ENCODE measurements at regions not wholly inside any gene's neighbourhood (a gene's known extent, or its start where the extent isn't known, plus 50 kb on each side); places are given as distances from the start of the nearest gene placed in this dataset.

GRCh38 chr2:15049096-15049993 lies 416.8 kb downstream of the LRATD1 start:
- no peak for DNase-seq (ENCODE audit: insufficient read length, low spot score)
- FAIRE-seq: no peak
- TF ChIP-seq POLR2A (IDR thresholded peaks at IDR 0.05; ENCODE audit: low read depth, low read length): no peak

DNA sequence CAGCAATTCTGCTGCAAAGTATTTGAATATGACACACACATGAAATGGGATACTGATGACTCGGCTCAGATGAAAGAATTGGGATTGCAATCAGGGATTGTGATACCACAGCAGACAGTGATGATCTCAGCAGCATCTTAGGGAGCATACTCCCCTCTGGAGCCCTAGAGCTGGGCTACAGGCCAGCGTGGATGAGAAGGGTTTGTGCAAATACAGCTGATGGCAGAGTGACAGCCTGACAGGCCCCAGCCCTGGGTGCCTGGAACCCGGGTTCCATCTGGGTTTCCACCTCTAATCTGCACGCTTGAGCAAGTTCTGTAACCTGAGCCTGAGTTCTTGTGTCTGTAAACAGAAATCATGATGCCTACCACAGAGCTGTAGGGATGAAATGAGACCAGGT lies 418.0 kb downstream of the LRATD1 start:
- no peak for FAIRE-seq
- TF ChIP-seq POLR2A (IDR thresholded peaks at IDR 0.05; ENCODE audit: low read depth, low read length): no peak
- DNase-seq (ENCODE audit: insufficient read length, low spot score): no peak

- TF ChIP-seq POLR2A (IDR thresholded peaks at IDR 0.05; ENCODE audit: low read depth, low read length): no peak
- no peak for DNase-seq (ENCODE audit: insufficient read length, low spot score)
- no peak for FAIRE-seq
Measured at GRCh38 chr2:15053542-15053941, 421.0 kb downstream of the LRATD1 start.

DNA sequence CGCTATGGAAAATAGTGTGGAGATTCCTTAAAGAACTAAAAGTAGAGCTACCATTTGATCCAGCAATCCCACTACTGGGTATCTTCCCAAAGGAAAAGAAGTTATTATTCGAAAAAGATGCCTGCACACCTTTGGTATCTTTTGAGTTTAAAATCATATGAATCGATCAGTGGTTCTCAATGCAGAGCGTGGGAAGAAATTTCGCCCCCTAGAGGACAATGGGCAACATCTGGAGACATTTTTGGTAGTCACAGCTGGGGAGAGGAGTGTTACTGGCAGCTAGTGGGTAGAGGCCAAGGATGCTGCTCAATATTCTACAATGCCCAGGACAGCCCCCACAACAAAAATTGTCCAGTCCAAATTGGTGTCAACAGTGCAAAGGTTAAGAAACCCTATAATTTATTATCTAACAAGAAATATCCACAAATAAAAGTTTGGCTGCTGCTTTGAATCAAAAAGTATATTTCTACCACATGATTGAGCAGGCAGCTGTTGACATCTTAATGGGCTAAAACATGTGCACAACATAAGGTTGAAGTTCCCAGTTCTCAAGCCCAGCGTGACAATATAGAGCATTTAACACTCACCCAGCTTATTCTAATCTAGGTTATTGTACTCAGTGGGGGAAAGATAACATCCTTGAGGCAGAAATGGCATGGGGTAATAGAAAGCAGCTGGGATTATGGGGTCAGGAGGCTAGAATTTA lies 425.7 kb downstream of the LRATD1 start:
- FAIRE-seq (no peak), DNase-seq (ENCODE audit: insufficient read length, low spot score) (no peak)
- TF ChIP-seq POLR2A (IDR thresholded peaks at IDR 0.05; ENCODE audit: low read depth, low read length): no peak

DNA sequence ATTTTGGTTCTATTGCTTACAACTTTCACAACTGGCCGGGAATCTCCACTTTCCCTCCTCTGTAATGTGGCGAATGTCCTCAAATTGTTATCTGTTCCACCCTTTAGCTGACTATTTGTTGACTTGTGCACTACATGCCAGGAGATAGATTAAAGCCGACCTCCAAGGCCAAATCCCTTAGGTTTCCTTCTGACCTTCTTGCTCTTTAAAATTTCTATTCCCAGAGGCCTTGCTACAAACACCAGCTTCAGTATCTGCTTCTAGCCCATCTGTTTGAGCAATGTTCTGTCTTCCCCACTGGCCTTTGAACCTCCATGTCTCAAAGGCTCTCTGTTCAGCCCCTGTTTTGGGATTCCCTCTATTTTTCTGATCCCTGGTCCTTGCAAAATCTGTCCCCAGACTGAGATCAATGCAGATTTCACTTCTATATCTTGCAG lies 426.2 kb downstream of the LRATD1 start:
- DNase-seq (ENCODE audit: insufficient read length, low spot score): no peak
- no peak for TF ChIP-seq POLR2A (IDR thresholded peaks at IDR 0.05; ENCODE audit: low read depth, low read length)
- FAIRE-seq: no peak

DNA sequence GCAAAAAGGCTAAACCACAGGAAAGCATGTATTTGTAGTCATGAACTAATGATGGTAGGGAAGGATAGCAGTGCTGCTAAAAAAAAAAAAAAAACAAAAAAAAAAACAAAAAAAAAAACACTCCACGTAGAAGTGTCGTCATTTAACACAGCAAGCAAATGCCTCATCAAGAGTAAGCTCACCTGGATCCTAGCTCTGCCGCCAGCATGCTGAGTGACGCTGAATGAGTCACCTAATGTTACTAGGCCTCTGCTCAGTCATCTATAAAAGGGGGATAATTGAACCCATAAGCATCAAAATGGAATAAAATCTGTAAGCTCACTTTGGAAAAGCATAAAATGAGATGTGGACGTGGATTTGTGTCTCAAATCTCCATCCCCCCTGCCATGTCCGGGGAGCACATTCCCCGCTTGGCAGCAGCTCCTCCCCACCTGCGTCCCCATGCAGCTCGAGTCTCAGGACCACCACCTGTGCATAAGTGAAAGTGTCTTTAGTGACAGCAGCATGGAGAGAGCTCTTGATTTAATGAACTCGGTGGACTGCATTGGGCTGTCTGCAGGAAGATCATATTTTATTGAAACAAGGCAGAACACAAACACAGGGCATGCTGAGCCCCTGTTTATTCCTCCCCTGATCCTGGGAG lies 427.5 kb downstream of the LRATD1 start:
- DNase-seq (ENCODE audit: insufficient read length, low spot score) (no peak), FAIRE-seq (no peak)
- no peak for TF ChIP-seq POLR2A (IDR thresholded peaks at IDR 0.05; ENCODE audit: low read depth, low read length)

DNA sequence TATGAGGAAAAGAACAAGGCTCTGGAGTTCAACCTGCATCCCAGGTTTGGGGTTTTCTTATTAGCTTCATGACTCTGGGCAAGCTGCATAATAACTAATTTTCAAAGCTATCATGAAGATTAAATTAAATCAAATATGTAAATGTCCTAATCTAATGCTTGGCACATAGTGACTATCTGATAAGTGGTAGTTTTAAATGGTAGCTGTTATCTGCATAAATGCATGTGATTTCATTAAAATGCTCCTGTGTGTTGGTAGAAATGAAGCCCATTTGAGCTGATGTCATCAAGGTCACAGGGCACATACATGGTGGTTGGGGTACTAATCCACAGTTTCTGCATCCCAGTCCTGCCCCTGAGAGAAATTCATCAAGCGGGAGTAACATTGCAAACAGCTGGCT lies 428.8 kb downstream of the LRATD1 start:
- TF ChIP-seq POLR2A (IDR thresholded peaks at IDR 0.05; ENCODE audit: low read depth, low read length): no peak
- FAIRE-seq (no peak), DNase-seq (ENCODE audit: insufficient read length, low spot score) (no peak)

DNA sequence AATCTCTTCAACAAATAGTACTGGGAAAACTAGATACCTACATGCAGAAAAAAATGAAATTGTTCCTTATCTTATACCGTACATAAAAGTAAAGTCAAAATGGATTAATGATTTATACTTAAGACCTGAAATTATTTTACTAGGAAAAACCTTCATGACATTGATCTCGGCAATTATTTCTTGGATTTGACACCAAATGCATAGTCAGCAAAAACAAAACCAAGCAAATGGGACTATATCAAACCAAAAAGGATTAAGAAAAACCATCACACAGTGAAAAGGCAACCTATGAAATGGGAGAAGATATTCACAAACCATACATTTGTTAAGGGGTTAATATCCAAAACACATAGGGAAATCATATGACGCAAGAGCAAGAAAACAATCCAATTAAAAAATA lies 433.6 kb downstream of the LRATD1 start:
- FAIRE-seq (no peak), DNase-seq (ENCODE audit: insufficient read length, low spot score) (no peak)
- no peak for TF ChIP-seq POLR2A (IDR thresholded peaks at IDR 0.05; ENCODE audit: low read depth, low read length)

DNA sequence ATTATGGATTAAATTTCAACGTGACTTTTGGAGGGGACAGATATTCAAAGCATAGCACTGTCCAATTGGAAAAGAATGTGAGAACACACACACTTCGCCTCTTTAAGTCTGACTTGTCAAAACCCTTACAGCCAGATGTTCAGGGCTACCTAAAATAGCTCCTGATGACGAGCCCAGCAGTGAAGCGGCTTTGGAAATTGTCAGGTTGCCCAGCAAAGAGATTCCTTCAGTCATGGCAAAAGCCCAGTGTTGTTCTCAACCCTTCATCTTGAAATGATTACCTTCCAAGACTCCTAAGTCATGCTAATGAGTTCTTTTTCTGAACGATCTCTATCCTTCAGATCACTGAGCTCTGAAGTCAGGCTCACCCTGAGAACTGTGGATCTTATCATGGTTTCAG lies 436.6 kb downstream of the LRATD1 start:
- no peak for FAIRE-seq
- no peak for TF ChIP-seq POLR2A (IDR thresholded peaks at IDR 0.05; ENCODE audit: low read depth, low read length)
- DNase-seq (ENCODE audit: insufficient read length, low spot score): no peak

DNA sequence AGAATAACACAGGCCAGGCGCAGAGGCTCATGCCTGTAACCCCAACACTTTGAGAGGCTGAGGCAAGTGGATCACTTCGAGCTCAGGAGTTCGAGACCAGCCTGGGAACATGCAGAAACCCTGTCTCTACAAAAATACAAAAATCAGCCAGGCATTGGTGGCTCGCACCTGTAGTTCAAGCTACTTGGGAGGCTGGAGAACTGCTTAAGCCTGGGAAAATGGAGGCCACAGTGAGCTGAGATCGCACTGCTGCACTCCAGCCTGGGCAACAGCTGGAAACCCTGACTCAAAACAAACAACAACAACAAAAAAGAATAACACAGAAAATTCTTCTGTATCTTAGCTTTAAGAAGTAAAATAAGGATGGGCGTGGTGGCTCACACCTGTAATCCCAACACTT lies 440.3 kb downstream of the LRATD1 start:
- TF ChIP-seq POLR2A (IDR thresholded peaks at IDR 0.05; ENCODE audit: low read depth, low read length): no peak
- FAIRE-seq: no peak
- no peak for DNase-seq (ENCODE audit: insufficient read length, low spot score)

DNA sequence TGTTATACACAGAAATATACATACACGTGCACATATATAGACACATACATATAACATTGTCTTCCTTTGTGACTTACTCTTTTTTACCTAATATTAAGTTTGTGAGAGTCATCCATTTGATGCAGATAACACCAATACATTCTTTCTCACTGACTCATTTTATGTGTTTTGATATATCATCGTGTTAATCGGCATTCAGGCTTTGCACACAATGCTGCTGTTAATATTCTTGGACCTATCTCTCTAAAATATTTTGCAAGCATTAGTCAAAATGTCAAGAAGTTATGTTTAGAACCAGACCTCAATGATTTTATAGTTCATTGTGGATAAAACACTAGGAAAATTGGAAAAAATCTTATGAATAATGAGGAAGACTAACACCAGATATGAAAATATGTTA lies 441.1 kb downstream of the LRATD1 start:
- FAIRE-seq (no peak), DNase-seq (ENCODE audit: insufficient read length, low spot score) (no peak)

GRCh38 chr2:15074319-15074718 lies 441.8 kb downstream of the LRATD1 start:
- DNase-seq (ENCODE audit: insufficient read length, low spot score) (no peak), FAIRE-seq (no peak)
- TF ChIP-seq POLR2A (IDR thresholded peaks at IDR 0.05; ENCODE audit: low read depth, low read length): no peak

More for the DNA sequence above, 441.1 kb downstream of the LRATD1 start:
- no peak for TF ChIP-seq POLR2A (IDR thresholded peaks at IDR 0.05; ENCODE audit: low read depth, low read length)

DNA sequence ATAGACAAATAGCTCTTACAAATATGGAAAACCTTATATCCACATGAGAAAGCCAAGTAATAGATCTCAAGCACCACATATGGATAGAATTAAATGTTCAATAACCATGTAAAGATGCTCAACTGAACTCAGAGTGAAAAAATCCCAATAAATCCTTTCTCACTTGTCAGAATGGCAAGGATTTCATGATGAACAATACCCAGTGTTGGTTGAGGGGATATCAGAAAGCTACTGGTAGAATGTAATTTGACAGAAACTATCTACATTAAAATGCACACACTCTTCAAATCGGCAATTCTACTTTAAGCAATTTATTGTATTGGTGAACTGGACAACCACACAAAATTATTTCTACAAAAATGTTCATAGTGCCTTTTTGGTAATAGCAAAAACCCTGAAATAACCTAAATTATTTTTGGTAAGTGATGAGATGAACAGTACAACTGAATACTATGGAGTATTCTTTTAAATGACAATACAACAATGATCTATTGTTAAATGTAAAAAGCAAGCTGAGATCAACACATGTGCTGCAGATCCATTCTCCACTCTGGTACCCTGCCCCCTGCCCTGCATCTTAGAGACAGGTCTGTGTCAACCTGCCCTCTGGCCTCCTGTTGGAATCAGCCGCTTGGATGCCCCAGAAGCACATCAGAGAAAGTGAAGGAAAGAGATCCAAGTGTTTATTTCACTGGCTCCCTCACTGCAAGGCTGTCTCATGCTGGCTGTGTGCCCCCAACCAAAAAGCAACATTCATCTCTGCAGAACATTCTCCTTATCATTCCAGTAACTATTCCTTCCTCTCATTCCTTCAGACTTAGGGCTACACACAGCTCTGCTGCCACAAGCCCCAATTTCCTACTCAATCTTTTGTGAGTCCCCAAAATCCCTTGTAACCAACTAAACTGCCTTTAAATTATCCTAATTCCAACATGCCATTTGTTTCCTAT lies 442.5 kb downstream of the LRATD1 start:
- DNase-seq (ENCODE audit: insufficient read length, low spot score) (no peak), FAIRE-seq (no peak)
- no peak for TF ChIP-seq POLR2A (IDR thresholded peaks at IDR 0.05; ENCODE audit: low read depth, low read length)
